ENCODE measurements at regions not wholly inside any gene's neighbourhood (a gene's known extent, or its start where the extent isn't known, plus 50 kb on each side); places are given as distances from the start of the nearest gene placed in this dataset.
"Not testable (repeated sequence)": the region's sequence is repeated elsewhere in the genome, so short reads cannot be mapped to it uniquely, and the experiment has no call there.

- Mint-ChIP-seq H3K36me3 (no peaks in the 10 kb centered on the region), H3K4me1 (no peaks in the 10 kb centered on the region), H3K27ac (no peak overlapping the region), H3K9me3 (ENCODE audit: low read depth) (no peaks in the 10 kb centered on the region), H3K27me3 (no peaks in the 10 kb centered on the region), H3K4me3 (no peak overlapping the region)
- ATAC-seq (no peak), DNase-seq (no peak)
- CTCF ChIA-PET: interaction anchor here (2.6 kb wide), 1 partner anchor 9 kb away, joined by 5 read pairs; no protein-coding TSS in a partner anchor
These were observed 338.7 kb downstream of the TXNL1 start for GRCh38 chr18:56299740-56300139.

- DNase-seq (no peak), ATAC-seq (no peak)
- Mint-ChIP-seq H3K36me3 (no peaks in the 10 kb centered on the region), H3K9me3 (ENCODE audit: low read depth) (no peaks in the 10 kb centered on the region), H3K27ac (no peak overlapping the region), H3K4me3 (no peak overlapping the region), H3K27me3 (no peaks in the 10 kb centered on the region), H3K4me1 (no peaks in the 10 kb centered on the region)
- CTCF ChIA-PET: interaction anchor here (2.6 kb wide), 1 partner anchor 9 kb away, joined by 5 read pairs; no protein-coding TSS in a partner anchor
These were observed 339.5 kb downstream of the TXNL1 start for GRCh38 chr18:56298935-56299334.

- Mint-ChIP-seq H3K4me3 (no peak overlapping the region), H3K27me3 (no peaks in the 10 kb centered on the region), H3K27ac (no peak overlapping the region), H3K4me1 (no peaks in the 10 kb centered on the region), H3K9me3 (ENCODE audit: low read depth) (peaks cover 2% of the 10 kb centered on the region), H3K36me3 (no peaks in the 10 kb centered on the region)
- no peak for ATAC-seq
- no peak for DNase-seq
- CTCF ChIA-PET: no interaction called here
These were observed 342.0 kb downstream of the TXNL1 start for GRCh38 chr18:56296381-56296780.

GRCh38 chr18:56294484-56295183, 343.8 kb downstream of the TXNL1 start:
- H3K27me3 Mint-ChIP-seq: no peaks in the 10 kb centered on the region
- H3K9me3 Mint-ChIP-seq (ENCODE audit: low read depth): peaks cover 2% of the 10 kb centered on the region
- H3K36me3 Mint-ChIP-seq: no peaks in the 10 kb centered on the region
- no peak overlapping the region for H3K27ac Mint-ChIP-seq
- no peaks in the 10 kb centered on the region for H3K4me1 Mint-ChIP-seq
- DNase-seq: no peak
- H3K4me3 Mint-ChIP-seq: no peak overlapping the region
- no peak for ATAC-seq
- CTCF ChIA-PET: no interaction called here

GRCh38 chr18:56291294-56291693, 347.1 kb downstream of the TXNL1 start:
- H3K4me1 Mint-ChIP-seq: no peaks in the 10 kb centered on the region
- H3K27ac Mint-ChIP-seq: no peak overlapping the region
- DNase-seq: no peak
- H3K9me3 Mint-ChIP-seq (ENCODE audit: low read depth): peaks cover 2% of the 10 kb centered on the region
- H3K4me3 Mint-ChIP-seq: no peak overlapping the region
- no peaks in the 10 kb centered on the region for H3K27me3 Mint-ChIP-seq
- CTCF ChIA-PET: no interaction called here
- H3K36me3 Mint-ChIP-seq: no peaks in the 10 kb centered on the region
- ATAC-seq: no peak

- CTCF ChIA-PET: no interaction called here
- Mint-ChIP-seq H3K27ac (no peak overlapping the region), H3K4me3 (no peak overlapping the region), H3K4me1 (no peaks in the 10 kb centered on the region), H3K36me3 (no peaks in the 10 kb centered on the region), H3K9me3 (ENCODE audit: low read depth) (peaks cover 2% of the 10 kb centered on the region), H3K27me3 (no peaks in the 10 kb centered on the region)
- ATAC-seq (no peak), DNase-seq (no peak)
These were observed 349.0 kb downstream of the TXNL1 start for GRCh38 chr18:56289381-56289780.

- CTCF ChIA-PET: no interaction called here
- DNase-seq (no peak), ATAC-seq (no peak)
- Mint-ChIP-seq H3K27me3 (no peaks in the 10 kb centered on the region), H3K36me3 (no peaks in the 10 kb centered on the region), H3K9me3 (ENCODE audit: low read depth) (no peaks in the 10 kb centered on the region), H3K27ac (no peak overlapping the region), H3K4me3 (no peak overlapping the region), H3K4me1 (no peaks in the 10 kb centered on the region)
These were observed 351.5 kb downstream of the TXNL1 start for GRCh38 chr18:56286775-56287325.

GRCh38 chr18:56285387-56286065, 352.9 kb downstream of the TXNL1 start:
- H3K27me3 Mint-ChIP-seq: no peaks in the 10 kb centered on the region
- H3K9me3 Mint-ChIP-seq (ENCODE audit: low read depth): no peaks in the 10 kb centered on the region
- CTCF ChIA-PET: no interaction called here
- no peaks in the 10 kb centered on the region for H3K36me3 Mint-ChIP-seq
- no peak for ATAC-seq
- H3K4me1 Mint-ChIP-seq: no peaks in the 10 kb centered on the region
- H3K27ac Mint-ChIP-seq: no peak overlapping the region
- H3K4me3 Mint-ChIP-seq: no peak overlapping the region
- no peak for DNase-seq

- no peak for DNase-seq
- H3K36me3 Mint-ChIP-seq: no peaks in the 10 kb centered on the region
- no peak for ATAC-seq
- no peaks in the 10 kb centered on the region for H3K9me3 Mint-ChIP-seq (ENCODE audit: low read depth)
- H3K4me3 Mint-ChIP-seq: no peak overlapping the region
- H3K4me1 Mint-ChIP-seq: no peaks in the 10 kb centered on the region
- H3K27me3 Mint-ChIP-seq: no peaks in the 10 kb centered on the region
- H3K27ac Mint-ChIP-seq: no peak overlapping the region
- CTCF ChIA-PET: no interaction called here
These were observed 354.1 kb downstream of the TXNL1 start for GRCh38 chr18:56284319-56284718.

- Mint-ChIP-seq H3K4me3 (no peak overlapping the region), H3K9me3 (ENCODE audit: low read depth) (no peaks in the 10 kb centered on the region), H3K36me3 (no peaks in the 10 kb centered on the region), H3K27ac (no peak overlapping the region), H3K4me1 (no peaks in the 10 kb centered on the region), H3K27me3 (no peaks in the 10 kb centered on the region)
- CTCF ChIA-PET: no interaction called here
- no peak for ATAC-seq
- DNase-seq: no peak
These were observed 355.1 kb downstream of the TXNL1 start for GRCh38 chr18:56283316-56283715.

GRCh38 chr18:56282234-56283104, 355.9 kb downstream of the TXNL1 start:
- no peak overlapping the region for H3K4me3 Mint-ChIP-seq
- CTCF ChIA-PET: no interaction called here
- no peaks in the 10 kb centered on the region for H3K36me3 Mint-ChIP-seq
- ATAC-seq: no peak
- no peak for DNase-seq
- H3K9me3 Mint-ChIP-seq (ENCODE audit: low read depth): no peaks in the 10 kb centered on the region
- H3K27ac Mint-ChIP-seq: no peak overlapping the region
- H3K4me1 Mint-ChIP-seq: no peaks in the 10 kb centered on the region
- H3K27me3 Mint-ChIP-seq: no peaks in the 10 kb centered on the region

GRCh38 chr18:56279816-56280215, 358.6 kb downstream of the TXNL1 start:
- H3K36me3 Mint-ChIP-seq; ATAC-seq; H3K4me3 Mint-ChIP-seq; H3K27ac Mint-ChIP-seq; H3K27me3 Mint-ChIP-seq; DNase-seq; H3K4me1 Mint-ChIP-seq; CTCF ChIA-PET; H3K9me3 Mint-ChIP-seq (ENCODE audit: low read depth): not testable (repeated sequence)

- H3K9me3 Mint-ChIP-seq (ENCODE audit: low read depth): no peaks in the 10 kb centered on the region
- no peaks in the 10 kb centered on the region for H3K4me1 Mint-ChIP-seq
- no peaks in the 10 kb centered on the region for H3K27me3 Mint-ChIP-seq
- no peak for DNase-seq
- H3K27ac Mint-ChIP-seq: no peak overlapping the region
- CTCF ChIA-PET: no interaction called here
- no peaks in the 10 kb centered on the region for H3K36me3 Mint-ChIP-seq
- H3K4me3 Mint-ChIP-seq: no peak overlapping the region
- ATAC-seq: no peak
These were observed 359.9 kb downstream of the TXNL1 start for GRCh38 chr18:56278421-56279003.
